GM18511 (cell line): ENCODE measurements at regions not wholly inside any gene's neighbourhood (a gene's known extent, or its start where the extent isn't known, plus 50 kb on each side); places are given as distances from the start of the nearest gene placed in this dataset.

Experiments
- ATAC-seq: cut with Tn5 transposase; IDR thresholded peaks from one replicate; pipeline ENCODE4 v1.9.1; 2021; ENCODE audit warnings: mild to moderate bottlenecking, moderate library complexity; ENCODE audit not compliant: unreplicated experiment

- no peak for ATAC-seq
Measured at GRCh38 chr22:27394806-27395404, 406.7 kb downstream of the MN1 start.

- no peak for ATAC-seq
Measured at GRCh38 chr22:27397036-27397953, 404.3 kb downstream of the MN1 start.

GRCh38 chr22:27397954-27398342 lies 403.6 kb downstream of the MN1 start:
- no peak for ATAC-seq

- ATAC-seq = no peak
Measured at GRCh38 chr22:27399161-27399560, 402.4 kb downstream of the MN1 start.

GRCh38 chr22:27400811-27401210 lies 400.7 kb downstream of the MN1 start:
- ATAC-seq = no peak

- ATAC-seq = no peak
Measured at GRCh38 chr22:27401321-27401720, 400.2 kb downstream of the MN1 start.

GRCh38 chr22:27404441-27404840 lies 397.1 kb downstream of the MN1 start:
- ATAC-seq = no peak

GRCh38 chr22:27405672-27406388 lies 395.7 kb downstream of the MN1 start:
- ATAC-seq = no peak

- ATAC-seq = no peak
Measured at GRCh38 chr22:27406389-27406861, 395.1 kb downstream of the MN1 start.

- ATAC-seq = no peak
Measured at GRCh38 chr22:27407369-27407985, 394.1 kb downstream of the MN1 start.

GRCh38 chr22:27408068-27408467 lies 393.5 kb downstream of the MN1 start:
- no peak for ATAC-seq

GRCh38 chr22:27409299-27409698 lies 392.3 kb downstream of the MN1 start:
- no peak for ATAC-seq

- no peak for ATAC-seq
Measured at GRCh38 chr22:27412866-27413445, 388.6 kb downstream of the MN1 start.

- no peak for ATAC-seq
Measured at GRCh38 chr22:27413702-27414101, 387.9 kb downstream of the MN1 start.

- no peak for ATAC-seq
Measured at GRCh38 chr22:27416511-27417420, 384.8 kb downstream of the MN1 start.

- no peak for ATAC-seq
Measured at GRCh38 chr22:27417421-27417814, 384.1 kb downstream of the MN1 start.

GRCh38 chr22:27418261-27418660 lies 383.3 kb downstream of the MN1 start:
- ATAC-seq = no peak

GRCh38 chr22:27419473-27419872 lies 382.1 kb downstream of the MN1 start:
- no peak for ATAC-seq

GRCh38 chr22:27420195-27420816 lies 381.2 kb downstream of the MN1 start:
- no peak for ATAC-seq
